Osteocyte (in vitro differentiated cells): ENCODE measurements at regions not wholly inside any gene's neighbourhood (a gene's known extent, or its start where the extent isn't known, plus 50 kb on each side); places are given as distances from the start of the nearest gene placed in this dataset.

Source experiments
- DNase-seq: peaks from one replicate; pipeline ENCODE4 v3.0.0; 2021; ENCODE audit warnings: mixed read lengths; ENCODE audit not compliant: unreplicated experiment; ENCODE audit errors: extremely low spot score
- H3K27ac Mint-ChIP-seq: one replicate; pipeline ENCODE4 v1.8.0; 2021; ENCODE audit warnings: mild to moderate bottlenecking, mixed read lengths; ENCODE audit not compliant: unreplicated experiment
- H3K27me3 Mint-ChIP-seq: one replicate; pipeline ENCODE4 v1.8.0; 2021; ENCODE audit warnings: mixed read lengths; ENCODE audit not compliant: unreplicated experiment
- H3K36me3 Mint-ChIP-seq: one replicate; pipeline ENCODE4 v1.8.0; 2021; ENCODE audit warnings: mixed read lengths; ENCODE audit not compliant: unreplicated experiment
- H3K4me1 Mint-ChIP-seq: one replicate; pipeline ENCODE4 v1.8.0; 2021; ENCODE audit warnings: mixed read lengths; ENCODE audit not compliant: unreplicated experiment
- H3K4me3 Mint-ChIP-seq: one replicate; pipeline ENCODE4 v1.8.0; 2021; ENCODE audit warnings: mild to moderate bottlenecking, moderate library complexity, mixed read lengths; ENCODE audit not compliant: unreplicated experiment
- H3K9me3 Mint-ChIP-seq: one replicate; pipeline ENCODE4 v1.8.0; 2021; ENCODE audit warnings: mixed read lengths; ENCODE audit not compliant: unreplicated experiment
- TF ChIP-seq, protein P1 (sequence below): fragments of 200-600 bp; sonication (generic); IDR thresholded peaks from 2 replicates; pipeline ENCODE4 v1.5.0; 2021; ENCODE audit warnings: antibody characterized with exemption, mild to moderate bottlenecking, moderate library complexity

DNA sequence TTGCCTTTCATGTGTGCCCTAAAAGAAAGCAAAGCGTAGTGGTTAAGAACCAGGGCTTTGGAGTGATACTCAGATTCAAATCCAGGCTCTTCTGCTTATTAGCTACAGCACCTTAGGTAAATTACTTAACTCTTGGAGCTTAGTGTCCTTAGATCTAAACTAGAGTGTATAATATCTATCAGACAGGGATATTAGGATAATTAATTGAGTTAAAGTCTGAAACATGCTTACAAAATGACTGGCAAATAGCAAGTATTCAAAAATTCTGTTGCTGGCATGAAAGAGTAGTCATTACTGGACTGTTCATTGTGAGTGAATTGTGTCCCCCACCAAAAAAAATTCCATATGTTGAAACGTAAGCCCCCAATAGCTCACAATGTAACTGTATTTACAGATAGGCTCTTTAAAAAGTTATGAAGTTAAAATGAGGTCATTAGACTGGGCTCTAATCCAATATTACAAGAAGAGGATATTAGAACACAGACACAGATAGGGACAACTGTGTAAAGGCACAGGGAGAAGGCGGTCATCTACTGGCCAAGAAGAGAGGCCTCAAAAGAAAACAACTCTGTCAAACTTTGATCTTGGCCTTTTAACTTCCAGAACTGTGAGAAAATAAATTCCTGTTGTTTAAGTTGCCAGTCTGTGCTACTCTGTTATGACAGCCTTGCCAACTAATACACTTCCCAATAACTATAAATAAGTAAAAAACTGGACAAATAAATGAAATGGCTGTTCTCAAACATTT is 60.4 kb upstream of the LRRC3B start:
- no peak for DNase-seq
- TF ChIP-seq, protein P1, sequence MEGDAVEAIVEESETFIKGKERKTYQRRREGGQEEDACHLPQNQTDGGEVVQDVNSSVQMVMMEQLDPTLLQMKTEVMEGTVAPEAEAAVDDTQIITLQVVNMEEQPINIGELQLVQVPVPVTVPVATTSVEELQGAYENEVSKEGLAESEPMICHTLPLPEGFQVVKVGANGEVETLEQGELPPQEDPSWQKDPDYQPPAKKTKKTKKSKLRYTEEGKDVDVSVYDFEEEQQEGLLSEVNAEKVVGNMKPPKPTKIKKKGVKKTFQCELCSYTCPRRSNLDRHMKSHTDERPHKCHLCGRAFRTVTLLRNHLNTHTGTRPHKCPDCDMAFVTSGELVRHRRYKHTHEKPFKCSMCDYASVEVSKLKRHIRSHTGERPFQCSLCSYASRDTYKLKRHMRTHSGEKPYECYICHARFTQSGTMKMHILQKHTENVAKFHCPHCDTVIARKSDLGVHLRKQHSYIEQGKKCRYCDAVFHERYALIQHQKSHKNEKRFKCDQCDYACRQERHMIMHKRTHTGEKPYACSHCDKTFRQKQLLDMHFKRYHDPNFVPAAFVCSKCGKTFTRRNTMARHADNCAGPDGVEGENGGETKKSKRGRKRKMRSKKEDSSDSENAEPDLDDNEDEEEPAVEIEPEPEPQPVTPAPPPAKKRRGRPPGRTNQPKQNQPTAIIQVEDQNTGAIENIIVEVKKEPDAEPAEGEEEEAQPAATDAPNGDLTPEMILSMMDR: no peak
- Mint-ChIP-seq H3K27me3 (no peaks in the 10 kb centered on the region), H3K4me1 (no peaks in the 10 kb centered on the region), H3K4me3 (no peak overlapping the region), H3K9me3 (no peaks in the 10 kb centered on the region), H3K27ac (no peak overlapping the region), H3K36me3 (no peaks in the 10 kb centered on the region)
